ENCODE measurements at regions not wholly inside any gene's neighbourhood (a gene's known extent, or its start where the extent isn't known, plus 50 kb on each side); places are given as distances from the start of the nearest gene placed in this dataset.

GRCh38 chr16:16863672-16864071, 484.7 kb downstream of the NPIPA7 start:
- no peak overlapping the region for H3K4me3 ChIP-seq (replicated peaks in 1 of 2; ENCODE audit: low read depth in 2 of 2, low read length in 2 of 2)
- DNase-seq (ENCODE audit: low read depth in 2 of 2), result no peak
- TF ChIP-seq CTCF (IDR thresholded peaks at IDR 0.05; ENCODE audit: low read depth, low read length), result no peak

GRCh38 chr16:16864536-16864935, 485.6 kb downstream of the NPIPA7 start:
- DNase-seq (ENCODE audit: low read depth in 2 of 2), result no peak
- H3K4me3 ChIP-seq (replicated peaks in 1 of 2; ENCODE audit: low read depth in 2 of 2, low read length in 2 of 2), result no peak overlapping the region
- TF ChIP-seq CTCF (IDR thresholded peaks at IDR 0.05; ENCODE audit: low read depth, low read length), result no peak

- no peak for TF ChIP-seq CTCF (IDR thresholded peaks at IDR 0.05; ENCODE audit: low read depth, low read length)
- H3K4me3 ChIP-seq (replicated peaks in 1 of 2; ENCODE audit: low read depth in 2 of 2, low read length in 2 of 2), result no peak overlapping the region
- DNase-seq (ENCODE audit: low read depth in 2 of 2), result no peak
Observed at GRCh38 chr16:16865374-16865773, 486.4 kb downstream of the NPIPA7 start.

- no peak overlapping the region for H3K4me3 ChIP-seq (replicated peaks in 1 of 2; ENCODE audit: low read depth in 2 of 2, low read length in 2 of 2)
- DNase-seq (ENCODE audit: low read depth in 2 of 2), result no peak
- TF ChIP-seq CTCF (IDR thresholded peaks at IDR 0.05; ENCODE audit: low read depth, low read length), result no peak
Observed at GRCh38 chr16:16867973-16868372, 489.0 kb downstream of the NPIPA7 start.

- DNase-seq (ENCODE audit: low read depth in 2 of 2), result no peak
- no peak overlapping the region for H3K4me3 ChIP-seq (replicated peaks in 1 of 2; ENCODE audit: low read depth in 2 of 2, low read length in 2 of 2)
- TF ChIP-seq CTCF (IDR thresholded peaks at IDR 0.05; ENCODE audit: low read depth, low read length), result no peak
Observed at GRCh38 chr16:16868727-16869126, 489.8 kb downstream of the NPIPA7 start.

GRCh38 chr16:16869746-16870145, 490.8 kb downstream of the NPIPA7 start:
- TF ChIP-seq CTCF (IDR thresholded peaks at IDR 0.05; ENCODE audit: low read depth, low read length), result no peak
- H3K4me3 ChIP-seq (replicated peaks in 1 of 2; ENCODE audit: low read depth in 2 of 2, low read length in 2 of 2), result no peak overlapping the region
- no peak for DNase-seq (ENCODE audit: low read depth in 2 of 2)

GRCh38 chr16:16871196-16871595, 492.3 kb downstream of the NPIPA7 start:
- DNase-seq (ENCODE audit: low read depth in 2 of 2), result no peak
- H3K4me3 ChIP-seq (replicated peaks in 1 of 2; ENCODE audit: low read depth in 2 of 2, low read length in 2 of 2), result no peak overlapping the region
- no peak for TF ChIP-seq CTCF (IDR thresholded peaks at IDR 0.05; ENCODE audit: low read depth, low read length)
